HEK293 (cell line): ENCODE measurements at regions not wholly inside any gene's neighbourhood (a gene's known extent, or its start where the extent isn't known, plus 50 kb on each side); places are given as distances from the start of the nearest gene placed in this dataset.

Experiments used
- CTCF ChIA-PET: fragments of 350-600 bp; formaldehyde crosslinking; extraction: SDS; loops from one replicate; lab custom pipeline; 2021; ENCODE audit warnings: antibody characterized with exemption; lab: Yijun Ruan, JAX
- POLR2A ChIA-PET: fragments of 300-600 bp; formaldehyde crosslinking; extraction: SDS; loops from one replicate; lab custom pipeline; 2020; ENCODE audit warnings: antibody characterized with exemption, inconsistent platforms; lab: Yijun Ruan, JAX
- H3K27ac ChIP-seq: fragments of 200-500 bp; sonication (Bioruptor generic); 2 replicates; pipeline ENCODE4 v1.5.1; 2014; ENCODE audit warnings: low read depth, low read length, control low read depth, inconsistent platforms; ENCODE audit errors: extremely low read depth
- H3K36me3 ChIP-seq, 2 experiments: fragments of 200-500 bp in 1 of 2; sonication (Bioruptor generic) in 1 of 2; 1 replicate in 1 of 2; 2 replicates in 1 of 2; pipeline ENCODE4 v1.5.1; 2014 to 2017; ENCODE audit warnings: inconsistent platforms in 2 of 2, low read length in 2 of 2; ENCODE audit not compliant: control insufficient read depth in 2 of 2, insufficient read depth in 1 of 2
- H3K4me1 ChIP-seq: fragments of 200-500 bp; sonication (Bioruptor generic); 2 replicates; pipeline ENCODE4 v1.5.1; 2014; ENCODE audit warnings: mild to moderate bottlenecking, low read length, inconsistent platforms; ENCODE audit not compliant: control insufficient read depth, insufficient read depth
- H3K4me3 ChIP-seq: 2 replicates; pipeline ENCODE4 v1.5.1; 2011; ENCODE audit warnings: low read depth, mild to moderate bottlenecking, control low read depth, low read length, moderate library complexity
- H3K9me3 ChIP-seq: fragments of 200-500 bp; sonication (Bioruptor generic); 2 replicates; pipeline ENCODE4 v1.5.1; 2014; ENCODE audit warnings: low read depth, low read length, inconsistent platforms; ENCODE audit not compliant: control insufficient read depth, insufficient read depth
- FEZF1 ChIP-seq: fragments of 450-650 bp; formaldehyde crosslinking; IDR thresholded peaks from 2 replicates; pipeline ENCODE4 v1.5.1; 2016; ENCODE audit warnings: missing biosample characterization, missing genetic modification characterization
- MZF1 ChIP-seq: fragments of 450-650 bp; formaldehyde crosslinking; IDR thresholded peaks from 2 replicates; pipeline ENCODE4 v1.5.1; 2017; ENCODE audit warnings: missing biosample characterization, missing genetic modification characterization, borderline replicate concordance
- REPIN1 ChIP-seq: fragments of 450-650 bp; formaldehyde crosslinking; IDR thresholded peaks from 2 replicates; pipeline ENCODE4 v1.5.1; 2017; ENCODE audit warnings: missing biosample characterization, missing genetic modification characterization, low read depth
- SCRT2 ChIP-seq: fragments of 450-650 bp; formaldehyde crosslinking; IDR thresholded peaks from 2 replicates; pipeline ENCODE4 v1.5.1; 2016; ENCODE audit warnings: missing biosample characterization, missing genetic modification characterization
- SP3 ChIP-seq: fragments of 450-650 bp; formaldehyde crosslinking; IDR thresholded peaks from 2 replicates; pipeline ENCODE4 v1.5.1; 2016; ENCODE audit warnings: missing biosample characterization, missing genetic modification characterization
- ZBTB48 ChIP-seq: fragments of 450-650 bp; formaldehyde crosslinking; IDR thresholded peaks from 2 replicates; pipeline ENCODE4 v1.5.1; 2016; ENCODE audit warnings: missing biosample characterization, missing genetic modification characterization
- ZNF19 ChIP-seq: fragments of 450-650 bp; formaldehyde crosslinking; IDR thresholded peaks from 2 replicates; pipeline ENCODE4; 2016; ENCODE audit warnings: missing biosample characterization, missing genetic modification characterization, low read depth
- ZNF211 ChIP-seq: fragments of 450-650 bp; formaldehyde crosslinking; IDR thresholded peaks from 2 replicates; pipeline ENCODE4 v1.5.1; 2016; ENCODE audit warnings: low read depth, missing biosample characterization, missing genetic modification characterization
- ZNF223 ChIP-seq: fragments of 450-650 bp; formaldehyde crosslinking; IDR thresholded peaks from 2 replicates; pipeline ENCODE4 v1.5.1; 2016; ENCODE audit warnings: missing biosample characterization, missing genetic modification characterization
- ZNF292 ChIP-seq: fragments of 450-650 bp; formaldehyde crosslinking; IDR thresholded peaks from 2 replicates; pipeline ENCODE4 v1.5.1; 2016; ENCODE audit warnings: low read depth, missing biosample characterization, missing genetic modification characterization, borderline replicate concordance
- ZNF560 ChIP-seq: fragments of 450-650 bp; formaldehyde crosslinking; IDR thresholded peaks from 2 replicates; pipeline ENCODE4 v1.5.1; 2017; ENCODE audit warnings: missing biosample characterization, missing genetic modification characterization, borderline replicate concordance
- ZNF600 ChIP-seq: fragments of 450-650 bp; formaldehyde crosslinking; IDR thresholded peaks from 2 replicates; pipeline ENCODE4 v1.5.1; 2016; ENCODE audit warnings: missing biosample characterization, missing genetic modification characterization
- ZNF660 ChIP-seq: fragments of 450-650 bp; IDR thresholded peaks from 2 replicates; pipeline ENCODE4 v1.5.1; 2018; ENCODE audit warnings: missing biosample characterization, mild to moderate bottlenecking, missing genetic modification characterization
- ZNF704 ChIP-seq: fragments of 450-650 bp; formaldehyde crosslinking; IDR thresholded peaks from 2 replicates; pipeline ENCODE4 v1.5.1; 2016; ENCODE audit warnings: missing biosample characterization, missing genetic modification characterization
- ZNF777 ChIP-seq: fragments of 450-650 bp; formaldehyde crosslinking; IDR thresholded peaks from 2 replicates; pipeline ENCODE4 v1.5.1; 2017; ENCODE audit warnings: missing biosample characterization, missing genetic modification characterization, borderline replicate concordance
- TF ChIP-seq, protein P1 (sequence below): fragments of 450-650 bp; formaldehyde crosslinking; conservative IDR thresholded peaks from 2 replicates; pipeline ENCODE4 v1.5.1; 2016; ENCODE audit warnings: low read depth, missing biosample characterization, missing genetic modification characterization
- TF ChIP-seq, protein P2 (sequence below): fragments of 450-650 bp; formaldehyde crosslinking; IDR thresholded peaks from 2 replicates; pipeline ENCODE4 v1.5.1; 2016; ENCODE audit warnings: missing biosample characterization, missing genetic modification characterization, borderline replicate concordance

DNA sequence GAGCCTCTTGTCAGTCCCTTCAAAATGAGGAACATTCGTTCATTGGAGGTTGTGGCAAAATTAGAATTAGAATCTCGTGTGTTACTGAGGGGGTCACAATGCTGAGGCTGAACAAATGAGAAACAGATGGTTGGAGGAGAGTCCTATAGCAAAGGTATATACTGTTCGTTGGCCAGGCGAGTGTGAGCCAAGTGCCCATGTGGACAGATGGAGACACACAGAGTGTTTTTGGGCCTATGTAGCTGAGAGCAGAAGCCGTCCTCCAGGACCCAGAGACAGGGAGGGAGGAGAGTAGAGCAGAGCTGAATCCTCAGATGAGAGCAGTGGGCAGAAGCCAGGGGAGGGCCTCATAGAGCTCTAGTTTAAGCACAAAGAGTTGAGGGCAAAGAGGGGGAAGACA is 98.9 kb downstream of the NR1D2 start (continued):
- TF ChIP-seq, protein P1, sequence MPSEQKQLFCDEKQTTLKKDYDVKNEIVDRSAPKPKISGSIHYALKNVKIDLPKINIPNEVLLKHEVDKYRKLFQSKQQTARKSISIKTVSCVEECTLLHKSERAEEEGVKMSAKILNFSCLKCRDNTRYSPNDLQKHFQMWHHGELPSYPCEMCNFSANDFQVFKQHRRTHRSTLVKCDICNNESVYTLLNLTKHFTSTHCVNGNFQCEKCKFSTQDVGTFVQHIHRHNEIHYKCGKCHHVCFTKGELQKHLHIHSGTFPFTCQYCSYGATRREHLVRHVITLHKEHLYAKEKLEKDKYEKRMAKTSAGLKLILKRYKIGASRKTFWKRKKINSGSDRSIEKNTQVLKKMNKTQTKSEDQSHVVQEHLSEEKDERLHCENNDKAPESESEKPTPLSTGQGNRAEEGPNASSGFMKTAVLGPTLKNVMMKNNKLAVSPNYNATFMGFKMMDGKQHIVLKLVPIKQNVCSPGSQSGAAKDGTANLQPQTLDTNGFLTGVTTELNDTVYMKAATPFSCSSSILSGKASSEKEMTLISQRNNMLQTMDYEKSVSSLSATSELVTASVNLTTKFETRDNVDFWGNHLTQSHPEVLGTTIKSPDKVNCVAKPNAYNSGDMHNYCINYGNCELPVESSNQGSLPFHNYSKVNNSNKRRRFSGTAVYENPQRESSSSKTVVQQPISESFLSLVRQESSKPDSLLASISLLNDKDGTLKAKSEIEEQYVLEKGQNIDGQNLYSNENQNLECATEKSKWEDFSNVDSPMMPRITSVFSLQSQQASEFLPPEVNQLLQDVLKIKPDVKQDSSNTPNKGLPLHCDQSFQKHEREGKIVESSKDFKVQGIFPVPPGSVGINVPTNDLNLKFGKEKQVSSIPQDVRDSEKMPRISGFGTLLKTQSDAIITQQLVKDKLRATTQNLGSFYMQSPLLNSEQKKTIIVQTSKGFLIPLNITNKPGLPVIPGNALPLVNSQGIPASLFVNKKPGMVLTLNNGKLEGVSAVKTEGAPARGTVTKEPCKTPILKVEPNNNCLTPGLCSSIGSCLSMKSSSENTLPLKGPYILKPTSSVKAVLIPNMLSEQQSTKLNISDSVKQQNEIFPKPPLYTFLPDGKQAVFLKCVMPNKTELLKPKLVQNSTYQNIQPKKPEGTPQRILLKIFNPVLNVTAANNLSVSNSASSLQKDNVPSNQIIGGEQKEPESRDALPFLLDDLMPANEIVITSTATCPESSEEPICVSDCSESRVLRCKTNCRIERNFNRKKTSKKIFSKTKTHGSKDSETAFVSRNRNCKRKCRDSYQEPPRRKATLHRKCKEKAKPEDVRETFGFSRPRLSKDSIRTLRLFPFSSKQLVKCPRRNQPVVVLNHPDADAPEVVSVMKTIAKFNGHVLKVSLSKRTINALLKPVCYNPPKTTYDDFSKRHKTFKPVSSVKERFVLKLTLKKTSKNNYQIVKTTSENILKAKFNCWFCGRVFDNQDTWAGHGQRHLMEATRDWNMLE (tag by site-specific recombination) = no peak
- TF ChIP-seq ZNF211 (tag by site-specific recombination) (no peak), ZNF777 (tag by site-specific recombination) (no peak)

DNA sequence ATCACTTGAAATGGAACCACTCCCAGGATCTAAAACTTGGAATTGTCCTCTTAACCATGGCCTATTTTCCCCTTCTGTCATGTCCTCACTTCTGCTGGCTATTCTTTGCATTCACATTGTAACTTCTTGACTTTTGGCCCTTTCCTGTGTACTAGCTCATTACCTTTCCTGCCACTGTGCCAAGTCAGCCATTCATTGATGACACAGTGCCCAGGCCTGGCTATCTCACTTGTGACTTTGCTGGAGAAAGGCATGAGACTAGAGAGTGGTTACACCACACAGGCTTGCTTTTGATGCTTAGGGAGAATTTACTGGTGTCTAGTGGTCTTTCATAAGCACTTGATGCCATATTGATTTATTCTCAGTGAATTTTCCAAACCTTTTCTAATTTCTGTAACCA is 101.1 kb downstream of the NR1D2 start:
- Histone ChIP-seq H3K27ac (no peak overlapping the region), H3K36me3 (no peaks in the 10 kb centered on the region), H3K4me3 (no peak overlapping the region), H3K4me1 (peaks cover 3% of the 10 kb centered on the region; the same call in 1 of the 2 replicates), H3K9me3 (no peaks in the 10 kb centered on the region)
- no peak for TF ChIP-seq ZNF292
- TF ChIP-seq, protein P2, sequence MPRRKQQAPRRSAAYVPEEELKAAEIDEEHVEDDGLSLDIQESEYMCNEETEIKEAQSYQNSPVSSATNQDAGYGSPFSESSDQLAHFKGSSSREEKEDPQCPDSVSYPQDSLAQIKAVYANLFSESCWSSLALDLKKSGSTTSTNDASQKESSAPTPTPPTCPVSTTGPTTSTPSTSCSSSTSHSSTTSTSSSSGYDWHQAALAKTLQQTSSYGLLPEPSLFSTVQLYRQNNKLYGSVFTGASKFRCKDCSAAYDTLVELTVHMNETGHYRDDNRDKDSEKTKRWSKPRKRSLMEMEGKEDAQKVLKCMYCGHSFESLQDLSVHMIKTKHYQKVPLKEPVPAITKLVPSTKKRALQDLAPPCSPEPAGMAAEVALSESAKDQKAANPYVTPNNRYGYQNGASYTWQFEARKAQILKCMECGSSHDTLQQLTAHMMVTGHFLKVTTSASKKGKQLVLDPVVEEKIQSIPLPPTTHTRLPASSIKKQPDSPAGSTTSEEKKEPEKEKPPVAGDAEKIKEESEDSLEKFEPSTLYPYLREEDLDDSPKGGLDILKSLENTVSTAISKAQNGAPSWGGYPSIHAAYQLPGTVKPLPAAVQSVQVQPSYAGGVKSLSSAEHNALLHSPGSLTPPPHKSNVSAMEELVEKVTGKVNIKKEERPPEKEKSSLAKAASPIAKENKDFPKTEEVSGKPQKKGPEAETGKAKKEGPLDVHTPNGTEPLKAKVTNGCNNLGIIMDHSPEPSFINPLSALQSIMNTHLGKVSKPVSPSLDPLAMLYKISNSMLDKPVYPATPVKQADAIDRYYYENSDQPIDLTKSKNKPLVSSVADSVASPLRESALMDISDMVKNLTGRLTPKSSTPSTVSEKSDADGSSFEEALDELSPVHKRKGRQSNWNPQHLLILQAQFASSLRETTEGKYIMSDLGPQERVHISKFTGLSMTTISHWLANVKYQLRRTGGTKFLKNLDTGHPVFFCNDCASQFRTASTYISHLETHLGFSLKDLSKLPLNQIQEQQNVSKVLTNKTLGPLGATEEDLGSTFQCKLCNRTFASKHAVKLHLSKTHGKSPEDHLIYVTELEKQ (tag by site-specific recombination) = no peak
- TF ChIP-seq ZNF704 (tag by site-specific recombination) = no peak
- TF ChIP-seq ZNF660 (tag by site-specific recombination) = no peak
- TF ChIP-seq SCRT2 (tag by site-specific recombination) = no peak
- TF ChIP-seq REPIN1 (tag by site-specific recombination) = no peak
- TF ChIP-seq SP3 (tag by site-specific recombination) = no peak
- no peak for TF ChIP-seq ZNF560 (tag by site-specific recombination)
- TF ChIP-seq ZNF600 (tag by site-specific recombination) = no peak
- TF ChIP-seq MZF1 (tag by site-specific recombination) = no peak
- TF ChIP-seq ZBTB48 = no peak
- no peak for TF ChIP-seq ZNF223 (tag by site-specific recombination)
- no peak for TF ChIP-seq FEZF1 (tag by site-specific recombination)
- TF ChIP-seq ZNF19 (tag by site-specific recombination) = no peak
- ChIA-PET CTCF (no interaction called here), POLR2A (no interaction called here)
